GM12878 (cell line): ENCODE measurements at regions not wholly inside any gene's neighbourhood (a gene's known extent, or its start where the extent isn't known, plus 50 kb on each side); places are given as distances from the start of the nearest gene placed in this dataset.

Experiments
- ATAC-seq: fragments of 200-7000 bp; cut with Tn5 transposase; 3 replicates; pipeline ENCODE4 v1.9.1; 2020; ENCODE audit warnings: mild to moderate bottlenecking, moderate library complexity
- BruUV-seq: library from RNA; stranded (reverse); fragments of 400-500 nt; replicated peaks from 2 replicates; lab custom pipeline; 2021; lab: Mats Ljungman, UMichigan
- CTCF ChIA-PET: fragments of 300-600 bp; sonication (Branson Sonifier 250); formaldehyde crosslinking; extraction: SDS; loops from one replicate; lab custom pipeline; 2021; ENCODE audit warnings: inconsistent platforms; lab: Yijun Ruan, JAX
- POLR2A ChIA-PET: fragments of 350-600 bp; formaldehyde crosslinking; extraction: SDS; loops from one replicate; lab custom pipeline; 2021; ENCODE audit warnings: inconsistent platforms; lab: Charles Lee
- RAD21 ChIA-PET: fragments of 300-600 bp; sonication (Branson Sonifier 250); formaldehyde crosslinking; loops from one replicate; lab custom pipeline; 2023; ENCODE audit warnings: antibody characterized with exemption; ENCODE audit not compliant: unreplicated experiment; lab: Charles Lee
- SMC1A ChIA-PET: fragments of 300-600 bp; sonication (Branson Sonifier 250); formaldehyde crosslinking; loops from one replicate; lab custom pipeline; 2023; ENCODE audit not compliant: unreplicated experiment, uncharacterized antibody; lab: Charles Lee
- DNase-seq: peaks from one replicate; pipeline ENCODE4 v3.0.0-alpha.2; 2011; ENCODE audit warnings: low read depth, low spot score
- FAIRE-seq: peaks from 3 replicates; lab custom pipeline; 2011; peaks lifted over from hg19 to GRCh38; lab: Jason Lieb, UNC
- H2AFZ ChIP-seq: 2 replicates; pipeline ENCODE4 v1.6.0; 2011; ENCODE audit warnings: low read depth, low read length, control low read depth; ENCODE audit not compliant: control insufficient read depth
- H3K27ac ChIP-seq: 2 replicates; pipeline ENCODE4 v1.5.1; 2011; ENCODE audit warnings: control low read depth; ENCODE audit not compliant: control insufficient read depth, insufficient read depth
- H3K27me3 ChIP-seq, 2 experiments: replicated peaks in 1 of 2; 2 replicates each; pipeline versions ENCODE4 v1.6.0 to v1.6.1; 2011; ENCODE audit warnings: low read length in 1 of 2; ENCODE audit not compliant: control insufficient read depth in 2 of 2, insufficient read depth in 2 of 2
- H3K36me3 ChIP-seq, 2 experiments: 2 replicates each; pipeline ENCODE4 v1.5.1; 2011; ENCODE audit warnings: low read length in 1 of 2; ENCODE audit not compliant: control insufficient read depth in 2 of 2, insufficient read depth in 2 of 2
- H3K4me1 ChIP-seq: 2 replicates; pipeline ENCODE4 v1.6.1; 2011; ENCODE audit warnings: mild to moderate bottlenecking, low read length, moderate library complexity, mixed read lengths; ENCODE audit not compliant: control insufficient read depth, insufficient read depth
- H3K4me2 ChIP-seq: 2 replicates; pipeline ENCODE4 v1.6.0; 2011; ENCODE audit warnings: control low read depth; ENCODE audit not compliant: control insufficient read depth, insufficient read depth
- H3K4me3 ChIP-seq: fragments of 200-600 bp; sonication (generic); 2 replicates; pipeline ENCODE4 v1.5.1; 2016
- H3K79me2 ChIP-seq: 2 replicates; pipeline ENCODE4 v1.6.0; 2011; ENCODE audit warnings: low read length; ENCODE audit not compliant: control insufficient read depth, insufficient read depth
- H3K9ac ChIP-seq: 2 replicates; pipeline ENCODE4 v1.8.0; 2011; ENCODE audit warnings: low read length, control low read depth, mixed read lengths; ENCODE audit not compliant: control insufficient read depth, insufficient read depth
- H3K9me3 ChIP-seq: replicated peaks from 3 replicates; pipeline ENCODE4 v1.5.1; 2011; ENCODE audit warnings: mild to moderate bottlenecking, low read length; ENCODE audit not compliant: control insufficient read depth, insufficient read depth
- H4K20me1 ChIP-seq: 2 replicates; pipeline ENCODE4 v1.6.0; 2011; ENCODE audit not compliant: control insufficient read depth, insufficient read depth
- BHLHE40 ChIP-seq, 2 experiments: fragments of 450-650 bp in 1 of 2; IDR thresholded peaks; 2 replicates each; pipeline ENCODE4 v1.6.1; 2011 to 2017; ENCODE audit warnings: low read depth in 2 of 2, borderline replicate concordance in 1 of 2, improper control_type of control experiment in 1 of 2, low read length in 1 of 2, mild to moderate bottlenecking in 1 of 2
- E2F8 ChIP-seq: fragments of 450-650 bp; IDR thresholded peaks from 2 replicates; pipeline ENCODE4 v1.6.1; 2018; ENCODE audit warnings: mild to moderate bottlenecking, low read depth, moderate library complexity; ENCODE audit not compliant: partially characterized antibody
- HCFC1 ChIP-seq: fragments of 150-350 bp; IDR thresholded peaks from 2 replicates; pipeline ENCODE4 v1.6.1; 2014; ENCODE audit warnings: low read length
- JUND ChIP-seq: IDR thresholded peaks from 2 replicates; pipeline ENCODE4 v1.6.1; 2012; ENCODE audit warnings: low read depth, mild to moderate bottlenecking, low read length, improper control_type of control experiment, moderate library complexity
- NRF1 ChIP-seq: conservative IDR thresholded peaks from 2 replicates; pipeline ENCODE4 v1.6.1; 2011; ENCODE audit warnings: mild to moderate bottlenecking, low read depth, low read length, improper control_type of control experiment
- WGBS: methylation state at CpG from one replicate; pipeline ENCODE4 v1.1.6; 2016; ENCODE audit warnings: low lambda C conversion rate; ENCODE audit not compliant: insufficient replicate concordance, insufficient coverage; ENCODE audit errors: missing lambda C conversion rate; 5-methylcytosine and 5-hydroxymethylcytosine counted together
- in situ Hi-C: fragments of 300-500 bp; cut with MboI; formaldehyde crosslinking; loops from 9 replicates; pipeline ENCODE4 v1.14.3; 2018; ENCODE audit warnings: mixed read lengths
- intact Hi-C: fragments of 100-400 bp; cut with micrococcal nuclease; formaldehyde crosslinking; loops from one replicate; pipeline ENCODE4 v1.14.2; 2022; ENCODE audit not compliant: unreplicated experiment
- TF ChIP-seq, protein P1 (sequence below): fragments of 450-650 bp; IDR thresholded peaks from 2 replicates; pipeline ENCODE4 v1.6.1; 2016; ENCODE audit warnings: mild to moderate bottlenecking

- Histone ChIP-seq H3K9me3 (no peaks in the 10 kb centered on the region), H3K27me3 (no peaks in the 10 kb centered on the region), H3K9ac (no peak overlapping the region), H3K4me1 (no peaks in the 10 kb centered on the region), H3K4me3 (no peak overlapping the region), H3K36me3 (no peaks in the 10 kb centered on the region), H4K20me1 (no peaks in the 10 kb centered on the region), H3K79me2 (no peaks in the 10 kb centered on the region), H3K27ac (no peak overlapping the region), H2AFZ (no peak overlapping the region), H3K4me2 (no peak overlapping the region)
- no peak for ATAC-seq
- no peak for DNase-seq
- ChIA-PET RAD21 (no interaction called here), CTCF (no interaction called here), POLR2A (no interaction called here), SMC1A (no interaction called here)
- WGBS, result 15% methylated on average over 2 of the region's 2 CpGs
- FAIRE-seq, result no peak
- no TSS peak for BruUV-seq
- TF ChIP-seq, protein P1, sequence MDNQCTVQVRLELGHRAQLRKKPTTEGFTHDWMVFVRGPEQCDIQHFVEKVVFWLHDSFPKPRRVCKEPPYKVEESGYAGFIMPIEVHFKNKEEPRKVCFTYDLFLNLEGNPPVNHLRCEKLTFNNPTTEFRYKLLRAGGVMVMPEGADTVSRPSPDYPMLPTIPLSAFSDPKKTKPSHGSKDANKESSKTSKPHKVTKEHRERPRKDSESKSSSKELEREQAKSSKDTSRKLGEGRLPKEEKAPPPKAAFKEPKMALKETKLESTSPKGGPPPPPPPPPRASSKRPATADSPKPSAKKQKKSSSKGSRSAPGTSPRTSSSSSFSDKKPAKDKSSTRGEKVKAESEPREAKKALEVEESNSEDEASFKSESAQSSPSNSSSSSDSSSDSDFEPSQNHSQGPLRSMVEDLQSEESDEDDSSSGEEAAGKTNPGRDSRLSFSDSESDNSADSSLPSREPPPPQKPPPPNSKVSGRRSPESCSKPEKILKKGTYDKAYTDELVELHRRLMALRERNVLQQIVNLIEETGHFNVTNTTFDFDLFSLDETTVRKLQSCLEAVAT, result no peak
- no peak for TF ChIP-seq HCFC1
- no peak for TF ChIP-seq NRF1
- no peak for TF ChIP-seq JUND
- no peak for TF ChIP-seq BHLHE40 (IDR thresholded peaks at IDR 0.05; ENCODE audit: borderline replicate concordance in 1 of 2, low read depth in 2 of 2, low read length in 1 of 2)
- TF ChIP-seq E2F8, result no peak
- intact Hi-C loops, result no loop called here
- in situ Hi-C loops, result no loop called here
Observed at GRCh38 chr16:48950184-48950583, 331.5 kb downstream of the CBLN1 start.
